ENCODE measurements at regions not wholly inside any gene's neighbourhood (a gene's known extent, or its start where the extent isn't known, plus 50 kb on each side); places are given as distances from the start of the nearest gene placed in this dataset.

GRCh38 chr9:90132866-90133265, 509.8 kb downstream of the DIRAS2 start:
- FAIRE-seq = no peak
- H3K23ac ChIP-seq (ENCODE audit: insufficient read length) = no peak overlapping the region
- H2BK12ac ChIP-seq (ENCODE audit: low read depth, low read length) = no peak overlapping the region
- no peak overlapping the region for H3K18ac ChIP-seq (ENCODE audit: extremely low read depth, low read length)
- H3K14ac ChIP-seq (ENCODE audit: insufficient read length) = no peak overlapping the region
- no peak overlapping the region for H3K56ac ChIP-seq (replicated peaks; ENCODE audit: insufficient read length, low read depth, low read length)
- H3K23me2 ChIP-seq (ENCODE audit: low read depth, low read length) = no peaks in the 10 kb centered on the region
- H3K9ac ChIP-seq (replicated peaks in 1 of 4; ENCODE audit: extremely low read depth in 1 of 4, low read depth in 3 of 4, low read length in 3 of 4) = no peak overlapping the region
- DNase-seq (ENCODE audit: low read depth in 1 of 2, low spot score in 2 of 2) = no peak
- H3K4me2 ChIP-seq (ENCODE audit: insufficient read depth in 1 of 2, low read depth in 2 of 2, low read length in 2 of 2) = no peak overlapping the region
- no peaks in the 10 kb centered on the region for H3K36me3 ChIP-seq (ENCODE audit: control insufficient read depth in 2 of 4, insufficient read depth in 4 of 4, low read length in 3 of 4)
- H3K27me3 ChIP-seq (replicated peaks in 1 of 4; ENCODE audit: control insufficient read depth in 3 of 4, extremely low read depth in 1 of 4, insufficient read depth in 3 of 4, low read length in 3 of 4) = no peaks in the 10 kb centered on the region
- H3K79me1 ChIP-seq (ENCODE audit: low read depth, low read length) = no peaks in the 10 kb centered on the region
- no peaks in the 10 kb centered on the region for H3K4me1 ChIP-seq (replicated peaks in 1 of 4; ENCODE audit: control insufficient read depth in 3 of 4, insufficient read depth in 4 of 4, low read length in 3 of 4)
- no peak overlapping the region for H2BK120ac ChIP-seq (replicated peaks; ENCODE audit: low read depth, low read length)
- no peak overlapping the region for H2BK20ac ChIP-seq (ENCODE audit: low read length)
- no peaks in the 10 kb centered on the region for H3K9me3 ChIP-seq (ENCODE audit: insufficient read depth in 2 of 2, low read depth in 1 of 2, low read length in 1 of 2)
- no peak overlapping the region for H4K8ac ChIP-seq (ENCODE audit: extremely low read depth, insufficient read depth, low read length)
- H4K91ac ChIP-seq (replicated peaks; ENCODE audit: insufficient read length, low read length) = no peak overlapping the region
- H2AFZ ChIP-seq (ENCODE audit: low read length) = no peak overlapping the region
- ChIA-PET POLR2A (ENCODE audit: partially characterized antibody) (no interaction called here), CTCF (ENCODE audit: partially characterized antibody) (interaction anchor here (5.8 kb wide), 1 partner anchor 9 kb away, joined by 27 read pairs; no protein-coding TSS in a partner anchor)
- no peak overlapping the region for H2BK5ac ChIP-seq (ENCODE audit: low read depth, low read length)
- no peak overlapping the region for H3K4me3 ChIP-seq (ENCODE audit: extremely low read depth in 1 of 4, insufficient read depth in 2 of 4, low read depth in 3 of 4, low read length in 4 of 4)
- H3K4ac ChIP-seq (replicated peaks; ENCODE audit: insufficient read length, low read depth, low read length) = no peak overlapping the region
- H3K27ac ChIP-seq (ENCODE audit: low read depth, low read length) = no peak overlapping the region
- H2AK5ac ChIP-seq (ENCODE audit: low read depth, low read length) = no peak overlapping the region
- TF ChIP-seq BCL11A (IDR thresholded peaks at IDR 0.05; ENCODE audit: low read depth in 2 of 2, low read length in 2 of 2) = no peak
- TF ChIP-seq USF2 (IDR thresholded peaks at IDR 0.05; ENCODE audit: low read length) = no peak
- no peak for TF ChIP-seq SAP30 (IDR thresholded peaks at IDR 0.05; ENCODE audit: insufficient read depth, insufficient replicate concordance, low read length)
- TF ChIP-seq NANOG (IDR thresholded peaks at IDR 0.05; ENCODE audit: insufficient read depth, low read depth, low read length, poor library complexity, severe bottlenecking) = no peak
- no peak overlapping the region for H2BK15ac ChIP-seq (ENCODE audit: low read length)
- H3K79me2 ChIP-seq (ENCODE audit: control insufficient read depth in 1 of 2, insufficient read depth in 2 of 2, low read length in 2 of 2) = no peaks in the 10 kb centered on the region
- no peaks in the 10 kb centered on the region for H4K20me1 ChIP-seq (replicated peaks in 1 of 2; ENCODE audit: control insufficient read depth in 1 of 2, insufficient read depth in 2 of 2, low read length in 2 of 2)
- H4K5ac ChIP-seq (ENCODE audit: insufficient read length, low read depth, low read length) = no peak overlapping the region

Data from H1 (cell line).